GM10248 (cell line): ENCODE measurements at regions not wholly inside any gene's neighbourhood (a gene's known extent, or its start where the extent isn't known, plus 50 kb on each side); places are given as distances from the start of the nearest gene placed in this dataset.
"Not testable (repeated sequence)": the region's sequence is repeated elsewhere in the genome, so short reads cannot be mapped to it uniquely, and the experiment has no call there.

Experiments used
- CTCF ChIA-PET: fragments of 300-600 bp; sonication (Branson Sonifier 250); formaldehyde crosslinking; extraction: SDS; loops from one replicate; lab custom pipeline; 2021; ENCODE audit warnings: antibody characterized with exemption; lab: Yijun Ruan, JAX
- POLR2A ChIA-PET: fragments of 350-650 bp; sonication (Branson Sonifier 250); formaldehyde crosslinking; extraction: SDS; loops from one replicate; lab custom pipeline; 2020; ENCODE audit warnings: antibody characterized with exemption; lab: Yijun Ruan, JAX
- DNase-seq: peaks from one replicate; pipeline ENCODE4 v3.0.0; 2012; ENCODE audit errors: extremely low spot score
- CTCF ChIP-seq: IDR thresholded peaks from 2 replicates; pipeline ENCODE4 v1.5.1; 2012; ENCODE audit warnings: mild to moderate bottlenecking, low read depth; ENCODE audit errors: extremely low read depth, missing control alignments, control extremely low read depth

DNA sequence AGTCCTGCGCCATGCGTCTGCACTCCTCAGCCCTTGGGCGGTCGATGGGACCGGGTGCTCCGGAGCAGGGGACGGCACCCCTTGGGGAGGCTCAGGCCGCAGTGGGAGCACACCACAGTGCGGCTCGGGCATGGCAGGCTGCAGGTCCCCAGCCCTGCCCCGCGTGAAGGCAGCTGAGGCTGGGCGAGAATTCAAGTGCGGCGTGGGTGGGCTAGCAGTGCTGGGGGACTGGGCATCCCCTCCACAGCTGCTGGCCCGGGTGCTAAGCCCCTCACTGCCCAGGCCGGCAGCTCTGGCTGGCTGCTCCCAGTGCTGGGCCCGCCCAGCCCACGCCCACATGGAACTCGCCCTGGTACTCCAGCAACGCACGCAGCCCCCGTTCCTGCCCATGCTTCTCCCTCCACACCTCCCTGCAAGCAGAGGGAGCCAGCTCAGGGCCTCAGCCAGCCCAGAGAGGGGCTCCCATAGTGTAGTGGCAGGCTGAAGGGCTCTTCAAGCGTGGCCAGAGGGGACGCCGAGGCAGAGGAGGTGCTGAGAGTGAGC is 198.3 kb upstream of the CNTNAP5 start:
- ChIA-PET CTCF (no interaction called here), POLR2A (no interaction called here)
- DNase-seq: no peak
- no peak for TF ChIP-seq CTCF

- DNase-seq: no peak
- ChIA-PET POLR2A (no interaction called here), CTCF (no interaction called here)
- no peak for TF ChIP-seq CTCF
Measured at GRCh38 chr2:123839326-123839725, 185.8 kb upstream of the CNTNAP5 start.

GRCh38 chr2:123840016-123840415 is 185.1 kb upstream of the CNTNAP5 start:
- ChIA-PET CTCF (no interaction called here), POLR2A (no interaction called here)
- DNase-seq: no peak
- no peak for TF ChIP-seq CTCF

- no peak for TF ChIP-seq CTCF
- ChIA-PET POLR2A (no interaction called here), CTCF (no interaction called here)
- DNase-seq: no peak
Measured at GRCh38 chr2:123840574-123840973, 184.5 kb upstream of the CNTNAP5 start.

DNA sequence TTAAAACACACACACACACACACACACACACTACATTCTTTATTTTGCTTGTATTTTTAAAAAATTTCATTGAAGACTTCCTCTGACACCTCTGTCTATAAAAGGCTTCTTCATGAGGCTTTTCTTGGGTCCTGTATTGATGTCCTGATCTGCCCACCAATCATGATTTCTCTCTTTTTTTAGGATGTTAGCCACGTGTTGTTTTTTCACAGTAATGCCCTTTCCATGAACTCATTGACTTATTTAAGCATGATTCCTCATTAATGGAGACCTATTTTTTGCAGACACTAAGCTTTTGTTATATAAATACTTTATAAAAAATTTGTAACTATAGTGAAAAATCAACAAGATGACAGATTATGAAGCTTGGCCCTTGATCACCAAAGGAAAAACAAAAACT is 173.8 kb upstream of the CNTNAP5 start:
- no peak for TF ChIP-seq CTCF
- CTCF ChIA-PET: interaction anchor here (1.6 kb wide), 1 partner anchor 12 kb away, joined by 3 read pairs; no protein-coding TSS in a partner anchor
- DNase-seq: no peak
- POLR2A ChIA-PET: no interaction called here

GRCh38 chr2:123853161-123853560 is 171.9 kb upstream of the CNTNAP5 start:
- no peak for DNase-seq
- no peak for TF ChIP-seq CTCF
- POLR2A ChIA-PET: no interaction called here
- CTCF ChIA-PET: no interaction called here

- DNase-seq, POLR2A ChIA-PET, CTCF ChIA-PET: not testable (repeated sequence)
Measured at GRCh38 chr2:123859031-123859430, 166.1 kb upstream of the CNTNAP5 start.
